ENCODE measurements at regions not wholly inside any gene's neighbourhood (a gene's known extent, or its start where the extent isn't known, plus 50 kb on each side); places are given as distances from the start of the nearest gene placed in this dataset.

DNA sequence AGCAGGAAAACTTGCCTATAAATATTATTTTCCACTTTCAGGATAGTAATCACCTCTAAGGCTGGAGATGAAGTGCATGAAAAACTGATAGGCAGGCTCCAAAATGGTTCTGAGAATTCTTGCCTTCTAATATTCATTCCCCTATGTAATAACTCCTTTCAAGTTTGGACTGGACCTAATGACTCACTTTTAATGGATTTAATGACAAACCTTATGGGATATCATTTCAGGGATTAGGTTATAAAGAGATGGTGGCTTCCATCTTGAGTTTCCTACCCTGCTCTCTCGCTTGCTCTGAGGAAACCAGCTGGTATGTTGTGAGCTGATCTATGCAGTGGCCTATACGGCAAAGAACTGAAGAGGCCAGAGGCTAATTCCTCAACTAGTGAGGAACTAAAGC lies 192.0 kb downstream of the BCHE start:
- ATAC-seq, result no peak
- no peak for TF ChIP-seq ZNF70 (CRISPR knock-in tag; IDR thresholded peaks at IDR 0.05)
- TF ChIP-seq ZNF8 (CRISPR knock-in tag; IDR thresholded peaks at IDR 0.05), result no peak
- no peak for TF ChIP-seq CSDC2 (CRISPR knock-in tag; IDR thresholded peaks at IDR 0.05)
- TF ChIP-seq ISL1 (CRISPR knock-in tag; IDR thresholded peaks at IDR 0.05), result no peak
- no peak for TF ChIP-seq ZNF565 (CRISPR knock-in tag; conservative IDR thresholded peaks at IDR 0.05; ENCODE audit: low read depth)
- no peak for TF ChIP-seq TCF4 (CRISPR knock-in tag; IDR thresholded peaks at IDR 0.05; ENCODE audit: borderline replicate concordance)
- no peak for TF ChIP-seq GLIS3 (CRISPR knock-in tag; IDR thresholded peaks at IDR 0.05)
- no peak for TF ChIP-seq RARB (CRISPR knock-in tag; IDR thresholded peaks at IDR 0.05)
- no peak for TF ChIP-seq TOX (CRISPR knock-in tag; IDR thresholded peaks at IDR 0.05; ENCODE audit: borderline replicate concordance)
- TF ChIP-seq, protein P1, sequence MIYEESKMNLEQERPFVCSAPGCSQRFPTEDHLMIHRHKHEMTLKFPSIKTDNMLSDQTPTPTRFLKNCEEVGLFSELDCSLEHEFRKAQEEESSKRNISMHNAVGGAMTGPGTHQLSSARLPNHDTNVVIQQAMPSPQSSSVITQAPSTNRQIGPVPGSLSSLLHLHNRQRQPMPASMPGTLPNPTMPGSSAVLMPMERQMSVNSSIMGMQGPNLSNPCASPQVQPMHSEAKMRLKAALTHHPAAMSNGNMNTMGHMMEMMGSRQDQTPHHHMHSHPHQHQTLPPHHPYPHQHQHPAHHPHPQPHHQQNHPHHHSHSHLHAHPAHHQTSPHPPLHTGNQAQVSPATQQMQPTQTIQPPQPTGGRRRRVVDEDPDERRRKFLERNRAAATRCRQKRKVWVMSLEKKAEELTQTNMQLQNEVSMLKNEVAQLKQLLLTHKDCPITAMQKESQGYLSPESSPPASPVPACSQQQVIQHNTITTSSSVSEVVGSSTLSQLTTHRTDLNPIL (CRISPR knock-in tag; IDR thresholded peaks at IDR 0.05; ENCODE audit: low read depth), result no peak
- TF ChIP-seq PPARA (CRISPR knock-in tag; IDR thresholded peaks at IDR 0.05; ENCODE audit: borderline replicate concordance), result no peak
- no peak for TF ChIP-seq PATZ1 (CRISPR knock-in tag; IDR thresholded peaks at IDR 0.05; ENCODE audit: borderline replicate concordance)
- no peak for TF ChIP-seq TSHZ2 (CRISPR knock-in tag; IDR thresholded peaks at IDR 0.05)
- no peak for TF ChIP-seq ESRRG (CRISPR knock-in tag; IDR thresholded peaks at IDR 0.05)
- no peak for TF ChIP-seq POU6F1 (CRISPR knock-in tag; IDR thresholded peaks at IDR 0.05; ENCODE audit: borderline replicate concordance, low read depth)

DNA sequence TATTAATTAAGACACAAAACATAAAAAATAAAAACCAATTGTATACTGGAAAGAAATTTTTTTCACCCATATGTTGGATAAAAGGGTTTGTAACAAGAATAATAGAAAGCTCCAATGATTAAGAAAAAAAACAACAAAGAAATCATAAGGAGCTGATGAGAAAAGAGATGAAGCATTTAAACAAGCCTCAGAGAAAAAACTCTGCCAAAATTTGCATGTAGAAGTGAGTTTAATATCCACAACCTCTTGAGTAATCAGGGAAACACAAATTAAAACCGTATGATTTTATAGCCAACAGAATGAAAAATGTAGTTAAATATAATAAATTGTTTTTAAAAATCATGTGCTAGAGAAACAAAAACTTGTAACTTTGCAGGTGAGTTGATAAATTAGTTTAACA lies 192.9 kb downstream of the BCHE start:
- TF ChIP-seq ZFP3 (CRISPR knock-in tag; IDR thresholded peaks at IDR 0.05) (no peak), BACH2 (CRISPR knock-in tag; IDR thresholded peaks at IDR 0.05; ENCODE audit: borderline replicate concordance) (no peak), RARB (CRISPR knock-in tag; IDR thresholded peaks at IDR 0.05) (no peak), PPARA (CRISPR knock-in tag; IDR thresholded peaks at IDR 0.05; ENCODE audit: borderline replicate concordance) (no peak), CSDC2 (CRISPR knock-in tag; IDR thresholded peaks at IDR 0.05) (no peak), SNAI2 (CRISPR knock-in tag; IDR thresholded peaks at IDR 0.05) (no peak), GLIS3 (CRISPR knock-in tag; IDR thresholded peaks at IDR 0.05) (no peak), POU6F1 (CRISPR knock-in tag; IDR thresholded peaks at IDR 0.05; ENCODE audit: borderline replicate concordance, low read depth) (no peak), ZC3H10 (CRISPR knock-in tag; IDR thresholded peaks at IDR 0.05) (no peak), ZNF565 (CRISPR knock-in tag; conservative IDR thresholded peaks at IDR 0.05; ENCODE audit: low read depth) (no peak), ZFP30 (CRISPR knock-in tag; IDR thresholded peaks at IDR 0.05) (no peak), TCF4 (CRISPR knock-in tag; IDR thresholded peaks at IDR 0.05; ENCODE audit: borderline replicate concordance) (no peak), TOX (CRISPR knock-in tag; IDR thresholded peaks at IDR 0.05; ENCODE audit: borderline replicate concordance) (no peak), TSHZ2 (CRISPR knock-in tag; IDR thresholded peaks at IDR 0.05) (no peak), ZNF70 (CRISPR knock-in tag; IDR thresholded peaks at IDR 0.05) (no peak), ARNTL (CRISPR knock-in tag; IDR thresholded peaks at IDR 0.05; ENCODE audit: borderline replicate concordance, low read depth) (no peak)
- TF ChIP-seq, protein P1 (CRISPR knock-in tag; IDR thresholded peaks at IDR 0.05; ENCODE audit: low read depth), result no peak
- TF ChIP-seq, protein P2, sequence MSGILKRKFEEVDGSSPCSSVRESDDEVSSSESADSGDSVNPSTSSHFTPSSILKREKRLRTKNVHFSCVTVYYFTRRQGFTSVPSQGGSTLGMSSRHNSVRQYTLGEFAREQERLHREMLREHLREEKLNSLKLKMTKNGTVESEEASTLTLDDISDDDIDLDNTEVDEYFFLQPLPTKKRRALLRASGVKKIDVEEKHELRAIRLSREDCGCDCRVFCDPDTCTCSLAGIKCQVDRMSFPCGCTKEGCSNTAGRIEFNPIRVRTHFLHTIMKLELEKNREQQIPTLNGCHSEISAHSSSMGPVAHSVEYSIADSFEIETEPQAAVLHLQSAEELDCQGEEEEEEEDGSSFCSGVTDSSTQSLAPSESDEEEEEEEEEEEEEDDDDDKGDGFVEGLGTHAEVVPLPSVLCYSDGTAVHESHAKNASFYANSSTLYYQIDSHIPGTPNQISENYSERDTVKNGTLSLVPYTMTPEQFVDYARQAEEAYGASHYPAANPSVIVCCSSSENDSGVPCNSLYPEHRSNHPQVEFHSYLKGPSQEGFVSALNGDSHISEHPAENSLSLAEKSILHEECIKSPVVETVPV (CRISPR knock-in tag; IDR thresholded peaks at IDR 0.05), result no peak
- ATAC-seq, result no peak
